Esophagus muscularis mucosa (tissue), 3 donors: ENCODE measurements at regions not wholly inside any gene's neighbourhood (a gene's known extent, or its start where the extent isn't known, plus 50 kb on each side); places are given as distances from the start of the nearest gene placed in this dataset.

Experiments used
- CTCF ChIP-seq, 3 experiments: fragments of 200-600 bp in 2 of 3; fragments of 450-650 bp in 1 of 3; sonication (generic) in 2 of 3; IDR thresholded peaks; one replicate each; pipeline ENCODE4 v1.5.1; 2017 to 2019; ENCODE audit warnings: antibody characterized with exemption in 3 of 3, mild to moderate bottlenecking in 2 of 3, moderate library complexity in 1 of 3
- POLR2A ChIP-seq: fragments of 450-650 bp; IDR thresholded peaks from one replicate; pipeline ENCODE4 v1.6.1; 2017; ENCODE audit warnings: antibody characterized with exemption, moderate library complexity, mild to moderate bottlenecking, low read depth
- POLR2AphosphoS5 ChIP-seq, 2 donors: sonication (generic); formaldehyde crosslinking; IDR thresholded peaks; one replicate each; pipeline ENCODE4 v1.6.1; 2017; ENCODE audit warnings: antibody characterized with exemption in 2 of 2

- TF ChIP-seq CTCF (IDR thresholded peaks at IDR 0.05) (no peak), POLR2AphosphoS5 (IDR thresholded peaks at IDR 0.05) (peak; percentile 41), POLR2A (no peak)
Measured at GRCh38 chr4:124030147-124030546, 633.6 kb downstream of the SPRY1 start.
